HG03159 (cell line): ENCODE measurements at regions not wholly inside any gene's neighbourhood (a gene's known extent, or its start where the extent isn't known, plus 50 kb on each side); places are given as distances from the start of the nearest gene placed in this dataset.

ENCODE experiments used
- ATAC-seq: cut with Tn5 transposase; IDR thresholded peaks from one replicate; pipeline ENCODE4 v1.9.1; 2021; ENCODE audit warnings: mild to moderate bottlenecking, moderate library complexity; ENCODE audit not compliant: unreplicated experiment

DNA sequence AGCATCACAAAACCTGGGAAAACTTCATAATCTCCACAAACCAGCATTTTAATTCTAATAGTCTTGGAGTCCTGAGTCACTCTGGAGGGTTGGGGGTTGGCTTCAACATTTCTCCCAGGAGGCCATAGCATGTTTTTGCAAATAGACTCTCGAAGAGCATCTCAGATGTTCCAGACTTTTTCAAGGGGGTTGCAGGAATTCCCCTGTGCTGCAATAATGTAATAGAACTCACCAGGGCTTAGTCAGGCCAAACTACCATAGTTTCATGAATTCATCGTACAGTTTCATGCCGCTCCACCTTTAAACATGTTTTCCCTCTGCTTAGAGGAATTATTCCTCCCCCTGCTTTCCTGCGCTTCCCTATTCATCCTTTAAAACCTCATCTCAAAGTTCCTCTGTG is 499.5 kb upstream of the KLF4 start:
- no peak for ATAC-seq

- ATAC-seq: no peak
Observed at GRCh38 chr9:107984956-107985355, 495.4 kb upstream of the KLF4 start.

DNA sequence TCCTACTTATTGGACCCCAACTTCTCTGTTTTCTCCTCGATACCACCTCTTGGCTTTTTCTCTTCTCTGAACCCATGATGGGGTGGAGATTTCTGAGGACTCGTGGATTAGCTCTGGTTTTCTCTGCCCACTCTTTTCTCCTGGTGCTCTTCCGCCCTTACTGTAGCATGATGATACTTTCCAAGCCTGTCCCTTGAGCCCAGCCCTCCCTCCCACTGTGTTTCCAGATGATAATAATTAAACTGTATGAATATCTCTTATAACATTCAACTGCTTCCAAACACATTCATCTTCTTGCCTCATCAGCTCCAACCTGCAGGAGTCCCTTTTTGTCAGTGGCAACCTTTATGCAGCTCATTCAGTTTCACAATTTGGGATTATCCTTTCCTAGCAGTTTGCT is 494.2 kb upstream of the KLF4 start:
- no peak for ATAC-seq

DNA sequence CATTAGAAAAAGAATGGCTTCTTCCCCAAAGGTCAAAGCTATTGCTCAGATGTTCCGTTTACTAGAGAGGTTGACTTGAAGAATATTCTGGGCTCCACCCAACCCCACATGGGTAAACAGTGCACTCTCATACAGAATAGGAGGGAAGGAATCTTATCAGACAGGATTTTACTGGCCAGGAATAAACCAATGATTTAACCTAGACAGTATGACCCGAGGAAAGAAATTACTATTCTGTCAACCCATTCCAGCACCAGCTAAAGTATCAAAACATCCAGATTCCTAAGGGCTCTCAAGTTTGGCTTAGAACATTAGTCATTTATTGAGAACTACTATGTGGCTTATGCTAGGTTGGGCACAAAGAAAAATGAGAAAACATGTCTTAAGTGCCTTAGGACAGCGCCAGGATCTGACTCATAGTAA is 493.6 kb upstream of the KLF4 start:
- no peak for ATAC-seq

GRCh38 chr9:107982745-107983144 is 493.2 kb upstream of the KLF4 start:
- no peak for ATAC-seq

DNA sequence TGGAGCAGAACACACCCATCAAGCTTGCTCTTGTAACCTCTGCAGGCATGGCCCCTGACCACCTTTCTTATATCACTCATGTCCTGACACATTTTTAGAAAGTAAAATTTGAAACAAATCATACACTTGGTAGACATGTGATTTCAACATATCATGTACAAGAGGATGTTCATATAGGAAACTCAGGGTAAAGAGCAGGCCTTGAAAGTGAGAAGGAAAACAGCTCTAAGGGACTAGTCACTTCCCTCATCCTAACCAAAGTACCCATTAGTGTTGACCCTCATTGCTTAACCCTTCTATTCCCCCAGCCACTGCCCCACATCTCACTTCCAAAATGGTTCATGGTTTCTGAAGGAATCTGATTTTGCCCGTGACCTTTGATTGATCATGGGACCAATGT is 492.4 kb upstream of the KLF4 start:
- no peak for ATAC-seq

DNA sequence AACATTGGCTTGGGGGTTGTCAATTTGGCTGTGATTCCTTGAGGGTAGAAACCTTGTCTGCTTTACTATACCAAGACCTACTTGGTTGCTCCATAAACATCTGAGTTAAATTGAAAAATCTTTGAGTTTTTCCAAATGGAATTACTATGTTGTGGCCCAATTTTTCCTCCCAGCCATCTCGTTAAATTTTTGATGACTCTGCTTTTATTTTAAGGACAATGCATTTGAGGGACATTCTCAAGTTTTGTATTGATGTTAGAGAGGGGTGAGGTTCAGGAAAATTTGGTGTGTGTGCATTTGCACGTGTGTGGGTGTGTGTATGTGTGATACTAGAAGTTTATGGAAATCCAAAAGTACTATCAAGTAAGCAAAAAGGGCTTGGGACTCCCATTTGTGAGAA is 491.4 kb upstream of the KLF4 start:
- ATAC-seq: no peak

GRCh38 chr9:107976767-107977166 is 487.2 kb upstream of the KLF4 start:
- no peak for ATAC-seq

- no peak for ATAC-seq
Observed at GRCh38 chr9:107975426-107976010, 485.9 kb upstream of the KLF4 start.

GRCh38 chr9:107973451-107973850 is 483.9 kb upstream of the KLF4 start:
- ATAC-seq: no peak

GRCh38 chr9:107972346-107972745 is 482.8 kb upstream of the KLF4 start:
- ATAC-seq: no peak

DNA sequence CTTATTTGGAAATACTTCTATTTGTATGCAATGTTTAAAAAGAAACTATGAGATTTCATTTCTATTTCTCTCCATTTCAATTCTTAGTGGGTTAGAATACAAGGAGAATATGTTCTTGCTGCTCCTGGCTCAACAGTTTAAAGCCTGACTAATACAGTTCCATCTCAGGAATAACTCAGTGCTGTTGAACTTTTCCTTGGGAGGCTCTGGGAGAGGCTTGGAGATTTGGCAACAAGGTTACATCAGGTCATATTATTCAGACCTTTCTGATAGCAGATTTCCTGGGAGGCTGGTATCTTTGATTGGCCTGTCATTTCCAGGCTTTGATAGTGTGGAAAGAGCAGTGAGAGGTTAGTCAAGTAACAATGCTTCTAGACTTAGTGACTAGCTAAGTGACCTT is 481.7 kb upstream of the KLF4 start:
- ATAC-seq: no peak

DNA sequence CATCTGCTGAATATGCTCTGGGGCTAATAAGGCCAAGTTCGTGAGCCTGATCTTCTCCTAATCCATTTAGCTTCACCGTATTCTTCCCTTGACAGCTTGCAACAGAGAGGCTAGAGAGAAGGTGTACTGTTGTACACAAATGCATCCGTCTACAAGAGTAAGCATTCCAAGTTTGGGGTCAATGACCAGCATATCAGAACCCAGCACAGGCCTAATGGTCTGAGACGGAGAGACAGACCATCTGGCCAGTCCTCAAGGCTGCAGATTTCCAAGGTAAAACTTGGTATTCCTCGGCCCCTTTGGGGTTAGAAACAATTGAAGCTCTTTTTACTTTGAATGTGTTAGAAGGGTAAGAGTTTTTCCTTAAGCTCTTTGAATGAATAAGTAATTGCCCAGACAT is 481.2 kb upstream of the KLF4 start:
- no peak for ATAC-seq

DNA sequence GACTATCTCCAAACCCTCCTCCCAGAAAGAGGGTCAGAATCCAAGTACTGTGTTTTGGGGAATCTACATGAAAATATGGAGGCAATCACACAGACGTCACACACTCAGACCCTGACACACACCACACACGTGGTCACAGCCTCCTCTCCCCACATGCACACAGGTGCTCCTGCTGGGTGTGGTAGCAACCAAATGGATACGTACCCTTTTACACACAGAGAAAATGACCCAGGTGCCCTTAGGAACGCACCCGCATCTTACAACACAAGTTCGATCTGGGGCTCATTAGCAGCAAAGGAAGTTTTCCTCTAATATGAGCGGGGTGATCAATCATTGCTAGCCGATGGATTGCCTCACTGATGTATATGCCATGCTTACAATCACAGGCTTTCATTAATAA is 480.2 kb upstream of the KLF4 start:
- no peak for ATAC-seq

DNA sequence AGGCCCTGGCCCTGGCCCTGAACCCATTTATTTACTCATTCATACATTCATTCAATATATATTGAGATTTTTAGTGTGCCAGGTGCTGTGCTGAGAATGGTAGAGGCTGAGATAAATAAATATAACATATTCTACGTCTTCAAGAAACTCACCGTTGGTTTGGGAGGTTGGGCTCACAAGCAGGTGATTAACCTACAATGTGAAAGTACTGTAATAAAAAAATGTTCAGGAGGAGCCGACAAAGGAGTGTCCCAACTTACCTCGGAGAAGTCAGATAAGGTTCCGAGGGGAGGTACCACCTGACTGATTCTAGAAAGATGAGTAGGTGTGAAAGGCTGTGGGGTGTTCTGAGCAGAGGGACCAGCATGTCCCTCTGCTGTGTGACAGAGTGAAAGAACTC is 479.6 kb upstream of the KLF4 start:
- ATAC-seq: no peak

- ATAC-seq: no peak
Observed at GRCh38 chr9:107963246-107963645, 473.7 kb upstream of the KLF4 start.

GRCh38 chr9:107960916-107961315 is 471.3 kb upstream of the KLF4 start:
- ATAC-seq: no peak

GRCh38 chr9:107954312-107954711 is 464.7 kb upstream of the KLF4 start:
- no peak for ATAC-seq

DNA sequence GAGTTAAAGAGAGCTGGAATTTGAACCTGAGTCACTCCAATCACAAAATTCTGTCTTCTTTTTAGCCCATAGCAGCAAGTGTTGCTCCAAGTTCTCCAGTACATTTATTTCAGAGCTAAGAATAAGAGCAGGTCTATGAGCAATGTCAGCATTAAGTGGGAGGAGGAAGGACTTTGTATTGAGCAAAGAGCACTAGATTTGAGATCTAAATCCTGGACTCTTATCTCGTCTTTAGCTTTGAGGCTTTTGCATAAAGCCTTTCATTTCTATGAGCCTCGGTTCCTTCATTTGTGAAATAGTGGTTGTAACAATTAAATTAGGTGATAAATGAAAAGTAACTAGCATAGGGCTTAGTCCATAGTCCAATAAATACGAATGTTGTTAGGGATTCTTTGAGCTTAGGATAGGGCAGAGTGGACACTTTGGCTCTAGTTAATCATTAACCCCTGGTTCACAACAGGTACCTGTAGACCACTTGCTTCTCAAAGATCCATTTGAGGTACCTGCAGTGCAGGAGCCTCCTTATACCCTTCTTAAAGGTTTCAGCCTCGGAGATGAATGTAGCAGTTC is 464.1 kb upstream of the KLF4 start:
- no peak for ATAC-seq

- ATAC-seq: no peak
Observed at GRCh38 chr9:107952773-107953172, 463.2 kb upstream of the KLF4 start.

GRCh38 chr9:107951511-107951910 is 461.9 kb upstream of the KLF4 start:
- ATAC-seq: no peak

DNA sequence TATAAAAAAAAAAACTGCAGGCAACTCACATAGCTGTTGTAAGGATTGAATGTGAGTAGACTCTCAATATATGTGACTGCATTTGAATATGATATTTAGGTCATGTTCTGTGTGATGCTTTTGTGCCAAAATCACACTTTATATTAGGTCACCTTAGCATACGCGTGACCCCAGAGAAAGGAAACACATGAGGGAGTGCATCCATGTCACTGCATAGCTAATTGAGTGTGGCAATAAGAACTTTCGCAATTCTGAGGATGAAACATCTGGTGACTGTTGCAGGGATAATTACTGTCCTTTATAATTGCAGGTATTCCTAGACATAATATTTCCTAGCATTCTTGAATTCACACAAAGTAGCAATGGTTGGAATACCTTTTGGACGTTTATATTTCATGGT is 459.5 kb upstream of the KLF4 start:
- ATAC-seq: no peak

GRCh38 chr9:107948601-107949000 is 459.0 kb upstream of the KLF4 start:
- no peak for ATAC-seq
